Thoracic aorta (tissue), 2 donors: ENCODE measurements at regions not wholly inside any gene's neighbourhood (a gene's known extent, or its start where the extent isn't known, plus 50 kb on each side); places are given as distances from the start of the nearest gene placed in this dataset.

Experiments used
- ATAC-seq: fragments of 150-250 bp; one replicate; pipeline ENCODE4 v1.8.0; 2017; ENCODE audit warnings: low read depth; ENCODE audit not compliant: insufficient number of reproducible peaks, low FRiP score
- DNase-seq: peaks from one replicate; pipeline ENCODE4 v3.0.0-alpha.2; 2020; ENCODE audit warnings: low spot score
- H3K27ac ChIP-seq, 2 donors: fragments of 200-600 bp; sonication (generic); 1 replicate in 1 of 2; 2 replicates in 1 of 2; pipeline ENCODE4 v1.5.1; 2016; ENCODE audit warnings: mild to moderate bottlenecking in 2 of 2, moderate library complexity in 2 of 2
- H3K27me3 ChIP-seq: fragments of 200-600 bp; sonication (generic); replicated peaks from 2 replicates; pipeline ENCODE4 v1.6.0; 2016; ENCODE audit warnings: mild to moderate bottlenecking; ENCODE audit not compliant: insufficient read depth
- H3K36me3 ChIP-seq: fragments of 200-600 bp; sonication (generic); one replicate; pipeline ENCODE4 v1.5.1; 2016
- H3K4me1 ChIP-seq, 2 donors: fragments of 200-600 bp; sonication (generic); 1 replicate in 1 of 2; 2 replicates in 1 of 2; pipeline versions ENCODE4 v1.5.1 to v1.6.0; 2016; ENCODE audit warnings: low read depth in 2 of 2, mild to moderate bottlenecking in 1 of 2; ENCODE audit not compliant: control insufficient read depth in 1 of 2
- H3K4me3 ChIP-seq: fragments of 200-600 bp; sonication (generic); 2 replicates; pipeline ENCODE4 v1.5.1; 2016; ENCODE audit warnings: mild to moderate bottlenecking
- H3K9me3 ChIP-seq: fragments of 200-600 bp; sonication (generic); 2 replicates; pipeline ENCODE4 v1.5.1; 2016
- CTCF ChIP-seq: fragments of 200-600 bp; sonication (generic); IDR thresholded peaks from one replicate; pipeline ENCODE4 v1.5.1; 2019; ENCODE audit warnings: antibody characterized with exemption

GRCh38 chr3:159895430-159895829 is 93.2 kb upstream of the IL12A start:
- ATAC-seq (no peak), DNase-seq (no peak)
- Histone ChIP-seq H3K4me1 (peaks cover 20 to 36% of the 10 kb centered on the region in 2 donors), H3K9me3 (no peaks in the 10 kb centered on the region), H3K36me3 (peaks cover 5% of the 10 kb centered on the region), H3K27me3 (no peaks in the 10 kb centered on the region), H3K4me3 (no peak overlapping the region), H3K27ac (no peak overlapping the region)
- no peak for TF ChIP-seq CTCF

- no peak overlapping the region for H3K4me3 ChIP-seq
- H3K27ac ChIP-seq: no peak overlapping the region
- H3K9me3 ChIP-seq: no peaks in the 10 kb centered on the region
- H3K27me3 ChIP-seq: no peaks in the 10 kb centered on the region
- no peak for DNase-seq
- no peak for ATAC-seq
- no peak for TF ChIP-seq CTCF
- H3K4me1 ChIP-seq: peaks cover 18 to 29% of the 10 kb centered on the region in 2 donors
- H3K36me3 ChIP-seq: peaks cover 5% of the 10 kb centered on the region
These were observed 92.1 kb upstream of the IL12A start for GRCh38 chr3:159896543-159896942.

GRCh38 chr3:159897331-159898075 is 91.1 kb upstream of the IL12A start:
- Histone ChIP-seq H3K27ac (no peak overlapping the region), H3K4me3 (no peak overlapping the region), H3K4me1 (peaks cover 8 to 20% of the 10 kb centered on the region in 2 donors), H3K27me3 (no peaks in the 10 kb centered on the region), H3K9me3 (no peaks in the 10 kb centered on the region), H3K36me3 (peaks cover 5% of the 10 kb centered on the region)
- no peak for TF ChIP-seq CTCF
- no peak for ATAC-seq
- no peak for DNase-seq

- no peak overlapping the region for H3K27ac ChIP-seq
- no peaks in the 10 kb centered on the region for H3K27me3 ChIP-seq
- ATAC-seq (no peak), DNase-seq (no peak)
- peaks cover 3 to 15% of the 10 kb centered on the region in 2 donors for H3K4me1 ChIP-seq
- peaks cover 5% of the 10 kb centered on the region for H3K36me3 ChIP-seq
- no peak for TF ChIP-seq CTCF
- no peak overlapping the region for H3K4me3 ChIP-seq
- no peaks in the 10 kb centered on the region for H3K9me3 ChIP-seq
These were observed 90.5 kb upstream of the IL12A start for GRCh38 chr3:159898147-159898546.

- ATAC-seq (no peak), DNase-seq (no peak)
- Histone ChIP-seq H3K9me3 (no peaks in the 10 kb centered on the region), H3K36me3 (peaks cover 5% of the 10 kb centered on the region), H3K27ac (no peak overlapping the region), H3K4me3 (no peak overlapping the region), H3K27me3 (no peaks in the 10 kb centered on the region), H3K4me1 (peaks cover 2 to 7% of the 10 kb centered on the region in 2 donors)
- TF ChIP-seq CTCF: no peak
These were observed 89.5 kb upstream of the IL12A start for GRCh38 chr3:159899166-159899565.
